ENCODE measurements at regions not wholly inside any gene's neighbourhood (a gene's known extent, or its start where the extent isn't known, plus 50 kb on each side); places are given as distances from the start of the nearest gene placed in this dataset.

DNA sequence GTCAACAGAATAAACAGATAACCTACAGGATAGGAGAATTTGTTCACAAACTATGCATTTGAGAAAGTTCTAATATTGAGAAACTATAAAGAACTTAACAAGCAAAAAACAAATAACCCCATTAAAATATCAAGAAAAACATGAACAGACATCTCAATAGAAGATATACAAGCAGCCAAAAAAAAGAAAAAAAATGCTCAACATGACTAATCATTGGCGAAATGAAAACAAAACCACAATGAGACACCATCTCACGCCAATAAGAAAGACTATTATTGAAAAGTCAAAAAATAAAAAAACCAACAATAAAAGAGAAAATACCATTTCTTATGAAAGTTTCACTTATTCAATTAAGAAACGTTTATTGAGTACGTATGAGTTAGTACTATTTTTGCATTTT is 800.5 kb downstream of the CBLN2 start:
- no peak for DNase-seq (ENCODE audit: low spot score)

DNA sequence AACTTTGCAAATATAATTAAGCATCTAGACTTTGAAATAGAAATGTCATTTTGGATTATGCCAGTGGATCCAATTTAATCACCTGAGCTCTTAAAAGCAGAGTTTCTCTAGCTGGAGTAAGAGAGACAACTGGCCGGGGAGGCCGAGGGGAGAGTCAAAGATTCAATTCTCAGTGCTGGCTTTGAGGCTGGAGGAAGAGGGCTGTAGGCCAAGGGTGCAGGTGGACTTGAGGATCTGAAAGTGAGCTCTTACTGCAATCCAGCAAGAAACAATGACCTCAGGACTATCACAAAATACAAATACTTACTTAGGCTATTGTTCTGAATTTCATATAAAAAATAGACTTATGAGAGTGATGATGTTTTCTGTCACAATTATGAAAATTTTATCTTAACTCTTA is 814.5 kb downstream of the CBLN2 start:
- DNase-seq (ENCODE audit: low spot score) = no peak

DNA sequence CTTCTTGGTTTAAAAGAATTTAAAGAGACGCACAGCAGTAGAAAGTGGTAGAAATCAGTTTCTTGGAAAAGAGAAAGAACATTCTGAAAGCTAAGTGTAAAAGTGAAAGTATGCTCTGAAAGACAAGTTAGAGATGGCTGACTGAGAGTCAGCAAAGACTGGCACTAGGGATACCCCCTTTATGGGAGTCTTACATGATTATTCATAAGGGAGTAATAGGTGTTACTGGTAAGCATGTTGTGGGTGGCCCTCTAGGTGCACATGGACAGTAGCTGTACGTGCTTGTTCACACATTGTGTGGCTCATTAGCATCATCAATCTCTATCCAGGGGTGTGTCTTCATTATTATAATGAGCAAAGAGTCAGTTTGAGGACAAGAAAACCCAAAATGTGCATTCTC is 816.2 kb downstream of the CBLN2 start:
- DNase-seq (ENCODE audit: low spot score) = no peak

DNA sequence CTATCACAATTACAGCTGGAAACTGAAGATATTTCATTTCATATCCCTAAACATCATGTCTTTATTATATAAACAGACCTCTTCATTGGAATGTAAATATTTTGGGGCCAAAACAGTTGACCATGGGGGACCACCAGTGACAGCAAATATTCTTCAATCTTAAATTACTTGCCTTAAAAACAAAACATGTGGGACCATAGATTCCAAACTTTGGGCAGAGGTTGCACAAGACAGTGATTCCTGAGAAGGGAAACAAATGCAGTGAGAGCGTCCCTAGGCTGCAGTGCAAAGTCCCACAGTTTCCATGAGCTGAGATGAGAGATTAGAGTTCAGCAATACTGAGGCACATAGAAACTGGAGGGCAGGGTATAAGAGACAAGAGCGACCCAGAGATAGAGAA is 818.9 kb downstream of the CBLN2 start:
- DNase-seq (ENCODE audit: low spot score) = no peak

DNA sequence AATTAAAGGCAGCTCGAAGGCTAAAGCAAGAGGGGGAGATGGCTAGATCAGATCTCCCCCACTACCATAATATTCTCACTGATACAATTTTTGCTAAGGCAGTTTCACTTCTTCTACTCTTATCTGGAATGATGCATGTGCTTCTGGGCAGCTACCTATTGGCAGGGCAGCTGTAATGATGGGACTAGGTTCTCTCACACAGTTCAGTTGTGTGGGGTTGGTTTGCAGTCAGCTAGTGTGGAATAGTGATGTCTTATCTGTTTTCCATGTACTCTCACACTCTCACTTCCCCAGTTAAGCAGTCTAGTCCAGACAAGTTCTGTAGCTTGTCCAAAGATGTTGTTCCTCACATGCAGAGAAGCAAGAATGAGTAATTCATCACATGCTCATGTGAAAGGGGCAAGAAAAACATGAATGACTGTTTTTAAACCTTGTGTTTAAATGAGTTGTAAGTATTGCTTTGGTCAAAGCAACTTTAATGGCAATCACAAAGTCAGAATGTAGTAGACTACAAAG is 836.1 kb downstream of the CBLN2 start:
- no peak for DNase-seq (ENCODE audit: low spot score)

DNA sequence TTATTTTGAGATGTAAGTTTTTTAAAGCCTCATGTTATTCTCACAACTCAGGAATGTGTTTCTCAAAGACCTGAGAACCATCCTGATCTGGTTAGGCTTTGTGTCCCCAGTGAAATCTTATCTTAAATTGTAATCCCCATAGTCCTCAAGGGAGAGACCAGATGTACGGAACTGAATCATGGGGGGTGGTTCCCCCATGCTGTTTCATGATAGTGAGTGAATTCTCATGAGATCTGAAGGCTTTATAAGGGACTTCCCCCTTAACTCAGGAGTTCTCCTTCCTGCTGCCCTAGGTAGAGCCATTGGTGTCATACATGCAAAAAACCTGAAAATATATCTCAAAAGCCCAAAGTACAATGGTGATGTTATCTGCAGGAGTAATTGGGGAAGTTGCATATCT is 836.7 kb downstream of the CBLN2 start:
- no peak for DNase-seq (ENCODE audit: low spot score)

DNA sequence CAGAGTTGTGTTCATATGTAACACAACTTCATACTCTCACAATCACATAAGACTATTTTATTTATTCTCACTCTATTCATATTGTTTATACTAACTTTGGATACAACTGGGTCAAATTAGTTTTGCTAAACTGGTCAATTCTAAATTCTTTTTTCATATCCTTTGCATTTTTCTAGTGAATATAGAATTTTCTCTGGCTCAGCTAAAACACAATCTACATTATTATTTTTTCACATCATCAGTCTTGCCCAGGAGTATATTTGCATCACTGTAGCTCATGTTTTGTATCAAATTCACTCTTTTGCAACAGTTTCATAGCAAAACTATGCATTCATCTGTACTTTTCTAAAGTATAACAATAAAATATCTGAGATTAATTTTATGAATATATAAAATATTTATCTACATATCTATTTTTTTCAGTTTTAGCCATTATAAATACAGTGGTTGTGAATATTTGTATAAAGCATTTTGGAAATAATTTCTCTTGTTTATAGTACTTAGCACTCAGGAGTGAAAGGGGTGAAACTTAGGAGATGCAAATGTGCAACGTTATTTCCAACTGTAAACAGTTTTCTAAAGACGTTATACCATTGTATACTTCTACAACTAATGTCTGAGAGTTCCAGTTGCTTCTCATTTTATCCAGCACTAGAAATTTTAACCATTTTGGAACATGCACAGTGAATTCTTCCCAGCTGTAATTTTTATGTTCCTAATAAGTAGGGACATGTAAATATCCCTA is 854.6 kb downstream of the CBLN2 start:
- DNase-seq (ENCODE audit: low spot score) = no peak

DNA sequence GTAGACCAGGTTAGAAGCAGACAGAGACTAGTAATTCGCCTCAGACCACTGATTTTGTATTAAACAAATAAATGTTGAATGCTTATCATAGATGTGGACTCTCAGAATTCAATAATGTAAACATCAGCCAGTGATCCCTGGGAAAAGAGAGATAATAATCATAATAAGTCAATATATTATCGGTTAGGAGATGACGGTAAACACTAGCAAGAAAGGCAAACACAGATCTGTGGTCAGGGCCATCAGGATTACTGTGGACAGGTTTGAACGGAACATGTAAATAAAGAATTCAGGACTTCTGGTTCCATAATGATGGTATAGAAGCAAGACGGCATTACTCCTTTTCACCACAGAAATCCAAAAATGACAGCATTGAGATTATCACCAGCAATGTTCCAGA is 861.6 kb downstream of the CBLN2 start:
- DNase-seq (ENCODE audit: low spot score) = no peak

DNA sequence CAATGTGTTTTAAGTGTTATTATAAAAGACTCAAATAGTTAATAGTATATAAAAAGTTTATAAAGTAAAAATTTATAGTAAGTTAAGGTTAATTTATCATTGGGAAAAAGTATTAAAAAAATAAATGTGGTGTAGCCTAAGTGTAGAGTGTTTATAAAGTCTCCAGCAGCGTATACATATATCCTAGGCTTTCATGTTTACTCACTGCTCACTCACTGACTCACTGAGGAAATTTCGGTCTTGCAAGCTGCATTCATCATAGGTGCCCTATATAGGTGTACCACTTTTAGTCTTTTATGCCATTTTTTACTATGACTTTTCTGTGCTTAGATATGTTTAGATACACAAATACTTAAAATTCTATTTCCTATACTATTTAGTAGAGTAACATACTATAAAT is 866.0 kb downstream of the CBLN2 start:
- no peak for DNase-seq (ENCODE audit: low spot score)

DNA sequence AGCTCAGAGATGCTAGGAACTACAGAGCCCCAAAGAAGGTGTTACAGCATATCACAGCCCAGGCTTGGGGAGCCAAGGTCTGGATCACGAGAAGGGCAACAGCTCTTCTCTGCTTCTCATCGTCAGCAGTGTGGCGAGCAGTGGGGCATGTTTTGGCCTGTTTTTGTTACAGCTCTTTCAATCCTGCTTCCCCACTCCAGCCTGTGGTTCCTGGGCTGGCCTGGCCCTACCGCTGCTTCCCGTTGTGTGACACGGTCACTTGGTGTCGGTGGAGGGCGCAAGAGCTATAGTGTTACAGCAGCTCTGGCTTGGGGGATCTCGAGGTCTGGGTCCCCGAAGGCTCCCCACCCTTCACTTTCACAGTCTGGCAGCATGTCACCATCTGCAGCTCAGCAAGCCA is 870.2 kb downstream of the CBLN2 start:
- no peak for DNase-seq (ENCODE audit: low spot score)

DNA sequence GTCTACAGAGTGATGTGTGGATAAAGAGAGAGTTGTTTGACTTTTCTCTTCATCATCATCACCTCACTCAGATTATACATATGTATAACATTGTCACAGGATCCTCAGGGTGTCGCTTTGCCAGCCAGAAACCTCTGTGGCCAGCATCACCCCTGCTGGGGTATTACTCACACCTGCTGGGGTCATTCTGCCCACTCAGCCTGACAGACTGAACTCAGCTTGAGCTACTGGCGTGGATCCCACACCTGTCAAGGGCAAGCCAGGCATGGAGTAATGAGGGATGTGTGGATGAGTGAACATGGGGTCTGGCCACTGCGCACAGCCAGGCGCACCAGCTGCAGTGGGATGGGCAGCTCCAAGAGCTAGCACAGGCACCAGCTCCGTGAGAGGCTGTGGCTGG is 870.6 kb downstream of the CBLN2 start:
- DNase-seq (ENCODE audit: low spot score) = no peak

DNA sequence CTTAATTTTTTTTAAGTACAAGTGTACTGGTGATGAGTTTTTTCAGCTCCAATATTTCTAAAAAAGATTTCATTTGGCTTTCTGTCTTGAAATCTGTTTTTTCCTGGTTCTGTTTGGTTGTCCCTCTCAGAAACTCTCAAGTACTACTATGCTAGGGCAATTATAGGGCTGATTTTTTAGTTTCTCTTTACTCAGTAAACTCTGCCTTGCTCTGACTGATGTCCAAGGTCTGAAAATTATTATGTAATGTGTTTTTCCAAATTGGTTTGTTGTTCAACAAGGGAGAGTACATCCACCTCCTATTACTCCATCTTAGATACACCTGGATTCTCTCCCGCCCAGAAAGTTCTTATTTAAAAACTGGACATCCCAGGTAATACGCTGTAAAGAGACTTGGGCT is 877.7 kb downstream of the CBLN2 start:
- no peak for DNase-seq (ENCODE audit: low spot score)

DNA sequence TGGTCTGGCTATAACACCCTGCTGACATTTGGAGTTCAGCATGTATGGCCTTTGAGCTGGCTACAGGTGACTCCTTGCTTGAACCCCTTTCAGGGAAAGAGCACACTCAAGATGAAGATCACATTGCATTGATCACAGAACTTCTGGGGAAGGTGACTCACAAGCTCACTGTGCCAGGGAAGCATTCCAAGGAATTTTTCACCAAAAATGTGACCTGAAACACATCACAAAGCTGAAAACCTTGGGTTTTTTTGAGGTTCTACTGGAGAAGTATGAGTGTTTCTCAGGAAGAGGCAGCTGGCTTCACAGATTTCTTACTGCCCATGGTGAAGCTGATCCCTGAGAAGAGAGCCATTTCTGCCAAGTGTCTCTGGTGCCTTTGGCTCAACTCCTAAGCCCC is 879.0 kb downstream of the CBLN2 start:
- DNase-seq (ENCODE audit: low spot score) = no peak

DNA sequence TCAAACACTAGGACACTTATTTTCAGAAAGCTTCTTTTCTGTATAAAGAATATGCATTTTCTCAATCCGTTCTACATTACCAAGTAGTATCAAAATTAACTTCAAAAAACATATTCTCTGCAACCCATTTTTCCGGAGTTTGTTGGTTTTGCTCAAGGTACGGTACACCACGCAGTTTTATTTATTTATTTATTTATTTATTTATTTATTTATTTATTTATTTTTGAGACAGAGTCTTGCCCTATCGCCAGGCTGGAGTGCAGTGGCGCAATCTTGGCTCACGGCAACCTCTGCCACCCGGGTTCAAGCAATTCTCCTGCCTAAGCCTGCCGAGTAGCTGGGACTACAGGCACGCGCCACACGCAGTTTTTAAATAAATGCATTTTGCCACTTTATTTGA is 900.3 kb downstream of the CBLN2 start:
- no peak for DNase-seq (ENCODE audit: low spot score)

DNA sequence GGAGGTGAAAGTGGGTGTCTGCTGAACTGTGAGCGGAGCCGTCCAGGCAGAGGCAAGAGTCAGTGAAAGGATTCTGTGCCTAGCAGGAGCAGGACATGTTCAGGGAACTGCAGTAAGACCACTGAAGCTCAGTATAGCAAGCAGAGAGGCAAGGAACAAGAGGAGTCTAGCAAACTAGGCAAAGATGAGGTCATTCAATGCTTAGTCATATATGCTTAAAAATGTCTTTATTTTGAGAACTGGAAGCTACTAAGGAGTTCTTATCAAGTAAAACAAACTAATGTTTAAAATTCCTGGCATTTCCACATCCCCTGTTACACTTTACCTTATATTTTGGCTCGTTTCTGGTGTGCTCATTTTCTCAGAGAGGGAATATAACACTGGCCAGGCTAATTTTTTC is 913.4 kb downstream of the CBLN2 start:
- DNase-seq (ENCODE audit: low spot score) = no peak

DNA sequence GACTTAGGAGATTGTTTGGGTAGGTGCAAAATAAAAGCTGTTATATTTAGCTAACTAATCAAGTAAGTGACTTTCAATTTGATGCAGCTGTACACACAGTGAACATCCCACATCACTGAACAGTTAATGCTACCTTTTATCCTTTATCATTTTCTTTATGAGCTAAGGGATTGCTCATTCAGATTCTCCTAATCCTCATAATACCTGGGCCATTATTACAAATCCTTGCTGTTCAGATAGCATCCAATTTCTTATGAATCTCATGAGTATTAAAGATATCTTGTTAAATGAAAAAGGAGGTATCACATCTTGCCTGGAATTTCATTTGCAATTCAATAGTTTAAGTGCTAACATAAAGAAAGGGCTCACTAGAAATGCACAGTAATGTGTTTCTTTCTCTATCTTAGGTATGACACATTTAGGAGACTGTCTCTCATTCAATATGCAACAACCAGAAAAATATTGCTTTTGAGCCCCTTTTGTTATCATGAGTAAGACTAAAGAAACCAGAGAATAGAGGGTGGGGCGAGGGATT is 918.5 kb downstream of the CBLN2 start:
- no peak for DNase-seq (ENCODE audit: low spot score)

DNA sequence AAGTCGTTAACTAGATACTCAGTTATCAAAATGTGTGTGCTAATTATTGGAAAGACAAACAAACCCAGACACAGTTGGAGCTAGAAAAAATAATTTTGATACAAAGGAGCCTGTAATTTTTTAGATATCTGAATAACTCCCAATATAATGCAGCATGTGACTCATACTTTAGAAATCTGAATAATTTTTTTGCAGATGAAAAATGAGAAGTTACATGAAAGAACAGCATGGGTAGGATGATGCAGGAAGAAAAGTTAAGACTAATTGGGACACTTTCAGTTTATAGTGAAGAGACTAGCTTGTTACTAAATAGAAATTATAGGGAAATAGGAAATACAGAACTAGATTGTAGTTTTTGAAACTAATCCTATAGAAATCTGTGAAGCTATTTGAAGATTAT is 945.8 kb downstream of the CBLN2 start:
- no peak for DNase-seq (ENCODE audit: low spot score)

DNA sequence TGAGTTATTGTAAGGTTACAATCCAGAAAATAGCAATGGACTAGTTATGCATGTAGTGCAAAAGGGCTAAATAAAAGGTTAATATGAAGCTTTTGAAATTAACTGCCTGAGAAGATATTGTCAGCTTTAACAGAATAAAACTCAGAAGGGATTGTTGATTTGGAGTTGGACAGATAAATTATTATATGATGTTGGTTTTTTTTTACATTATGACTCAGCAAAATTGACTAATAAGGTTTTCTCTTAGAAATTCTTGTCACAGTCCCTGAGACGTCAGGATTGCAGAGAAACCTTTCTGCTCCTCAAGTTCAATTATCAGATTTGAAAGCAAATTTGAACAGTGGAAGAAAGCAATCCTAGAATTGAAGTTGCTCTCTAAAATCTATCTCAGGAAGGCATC is 946.9 kb downstream of the CBLN2 start:
- no peak for DNase-seq (ENCODE audit: low spot score)

DNA sequence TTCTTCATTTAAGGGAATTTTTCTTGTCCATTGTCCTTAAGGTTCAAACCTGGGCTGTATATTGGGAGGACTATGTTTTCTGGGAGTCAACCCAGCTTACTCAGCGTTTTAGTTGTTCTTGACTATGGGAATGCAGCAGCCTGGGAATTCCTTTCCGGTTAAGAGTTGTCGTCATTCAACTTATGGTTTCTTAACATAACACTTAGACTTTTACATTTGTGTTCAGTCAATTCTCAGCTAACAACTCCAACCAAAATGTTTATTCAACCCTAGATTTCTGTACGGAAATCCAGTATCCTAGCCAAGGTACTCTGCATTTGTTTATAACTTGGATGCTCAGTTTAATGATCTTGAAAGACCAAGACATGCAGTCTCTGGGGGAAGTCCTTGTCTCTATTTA is 960.9 kb downstream of the CBLN2 start:
- no peak for DNase-seq (ENCODE audit: low spot score)

DNA sequence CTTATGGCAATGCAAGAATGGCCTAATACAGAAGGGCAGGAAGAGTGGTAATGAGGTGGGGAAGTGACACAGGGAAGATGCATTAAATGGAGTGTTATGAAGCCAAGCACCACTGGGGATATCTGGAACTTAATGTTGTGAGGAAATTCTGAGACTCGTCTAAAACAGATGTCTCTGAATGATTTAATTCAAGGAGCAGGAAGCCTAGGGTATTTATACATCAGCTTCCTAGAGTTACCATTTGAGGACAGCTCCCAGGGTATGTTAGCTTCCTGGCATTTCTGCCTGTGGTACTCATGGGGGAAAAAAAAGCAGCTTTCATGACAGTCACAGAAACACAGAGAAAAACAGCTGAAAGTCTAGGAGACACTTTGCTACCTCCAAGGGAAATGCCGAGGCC is 989.5 kb downstream of the CBLN2 start:
- DNase-seq (ENCODE audit: low spot score) = no peak

DNA sequence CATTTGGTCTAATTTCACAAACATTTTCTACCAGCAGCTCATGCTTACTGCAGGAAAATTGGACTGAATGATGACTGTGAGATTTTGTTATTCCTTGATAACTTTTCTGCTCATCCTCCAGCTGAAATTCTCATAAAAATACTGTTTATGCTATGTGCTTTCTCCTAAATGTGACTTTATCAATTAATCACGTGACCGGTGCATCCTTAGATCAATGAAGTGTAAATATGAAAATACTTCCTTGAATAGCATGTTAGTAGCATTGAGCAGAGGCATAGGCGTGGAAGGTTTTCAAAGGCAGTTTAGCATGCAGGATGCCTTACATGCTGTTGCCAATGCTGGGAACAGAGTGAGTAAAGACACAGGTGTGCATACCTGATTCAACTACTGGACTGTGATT is 1002.5 kb downstream of the CBLN2 start:
- DNase-seq (ENCODE audit: low spot score) = no peak

DNA sequence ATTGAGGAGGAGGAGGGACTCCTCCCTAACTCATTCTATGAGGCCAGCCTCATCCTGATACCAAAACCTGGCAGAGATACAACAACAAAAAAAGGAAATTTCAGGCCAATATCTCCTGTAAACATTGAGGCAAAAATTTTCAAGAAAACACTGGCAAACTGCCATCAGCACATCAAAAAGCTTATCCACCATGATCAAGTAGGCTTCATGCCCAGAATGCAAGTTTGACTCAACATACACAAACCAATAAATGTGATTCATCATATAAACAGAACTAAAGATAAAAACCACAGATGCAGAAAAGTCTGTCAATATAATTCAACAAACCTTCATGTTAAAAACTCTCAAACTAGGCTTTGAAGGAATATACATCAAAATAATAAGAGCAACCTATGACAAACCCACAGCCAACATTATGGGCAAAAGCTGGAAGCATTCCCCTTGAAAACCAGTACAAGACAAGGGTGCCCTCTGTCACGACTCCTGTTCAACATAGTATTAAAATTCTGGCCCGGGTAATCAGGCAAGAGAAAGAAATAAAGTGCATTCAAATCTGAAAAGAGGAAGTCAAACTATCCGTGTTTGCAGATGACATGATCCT is 1014.3 kb downstream of the CBLN2 start:
- DNase-seq (ENCODE audit: low spot score) = no peak

DNA sequence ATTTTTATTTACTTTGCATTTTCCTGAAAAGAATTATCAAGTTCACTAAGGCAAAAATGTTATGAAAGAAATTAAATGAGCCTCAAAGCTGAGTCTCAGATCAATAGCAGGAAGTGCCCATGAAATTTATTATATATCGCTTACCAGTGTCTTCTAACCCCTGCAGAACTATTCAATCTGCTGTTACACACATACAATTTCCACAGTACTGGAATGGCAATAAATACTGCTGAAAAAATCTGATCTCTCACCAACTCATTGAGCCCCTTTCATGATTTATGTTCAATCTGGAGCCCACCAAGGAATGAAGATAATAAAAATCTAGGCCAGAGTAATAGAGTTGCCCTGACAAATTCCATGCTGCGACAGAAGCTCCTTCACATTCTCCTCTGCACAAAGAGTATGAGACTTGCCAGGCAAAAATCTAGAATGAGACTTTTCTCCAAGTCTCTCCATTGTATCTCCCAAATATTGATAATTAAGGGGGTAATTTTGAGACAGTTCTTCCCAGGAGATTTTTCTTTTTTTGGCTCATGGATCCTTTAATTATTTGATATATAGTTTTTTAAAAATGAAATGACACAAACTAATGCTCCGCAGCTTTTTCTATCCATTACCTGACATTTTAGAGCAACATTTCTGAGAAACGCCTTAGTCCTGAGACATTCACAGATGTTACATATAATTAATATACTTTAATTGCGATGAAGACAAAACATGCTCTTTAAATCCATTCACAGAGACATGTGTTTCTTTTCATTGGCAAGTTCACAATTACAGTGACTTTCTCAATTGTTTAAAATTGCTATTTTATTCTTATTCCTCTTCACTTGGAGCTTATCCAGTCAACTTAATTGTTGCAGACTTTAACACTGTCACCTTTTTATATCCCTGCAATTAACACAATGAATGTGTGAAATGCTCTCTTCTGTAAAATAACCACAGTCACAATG is 1020.4 kb downstream of the CBLN2 start:
- no peak for DNase-seq (ENCODE audit: low spot score)

Data from D341Med (cell line).